MM.1S (cell line): ENCODE measurements at regions not wholly inside any gene's neighbourhood (a gene's known extent, or its start where the extent isn't known, plus 50 kb on each side); places are given as distances from the start of the nearest gene placed in this dataset.
"Not testable (repeated sequence)": the region's sequence is repeated elsewhere in the genome, so short reads cannot be mapped to it uniquely, and the experiment has no call there.

Experiments used
- DNase-seq: peaks from one replicate; pipeline ENCODE4 v3.0.0-alpha.2; 2015
- H2AFZ ChIP-seq: fragments of 300-600 bp; sonication (generic); 2 replicates; pipeline ENCODE4 v1.6.0; 2016; ENCODE audit warnings: antibody characterized with exemption, low read length
- H3F3A ChIP-seq: fragments of 300-600 bp; sonication (generic); 2 replicates; pipeline ENCODE4 v1.6.1; 2016; ENCODE audit warnings: mild to moderate bottlenecking, antibody characterized with exemption, low read length, moderate library complexity, mixed read lengths; ENCODE audit not compliant: insufficient read depth
- H3K27ac ChIP-seq: fragments of 300-600 bp; sonication (generic); 2 replicates; pipeline ENCODE4 v1.5.1; 2016; ENCODE audit warnings: mild to moderate bottlenecking, low read length
- H3K27me3 ChIP-seq: fragments of 300-600 bp; sonication (generic); replicated peaks from 2 replicates; pipeline ENCODE4 v1.6.0; 2016; ENCODE audit warnings: low read length; ENCODE audit not compliant: insufficient read depth
- H3K36me3 ChIP-seq: fragments of 300-600 bp; sonication (generic); replicated peaks from 2 replicates; pipeline ENCODE4 v1.6.1; 2016; ENCODE audit warnings: mild to moderate bottlenecking, low read length, mixed read lengths; ENCODE audit not compliant: insufficient read depth
- H3K4me1 ChIP-seq: fragments of 300-600 bp; sonication (generic); 2 replicates; pipeline ENCODE4 v1.6.1; 2016; ENCODE audit warnings: low read length, mixed read lengths
- H3K4me2 ChIP-seq: fragments of 300-600 bp; sonication (generic); 2 replicates; pipeline ENCODE4 v1.6.0; 2016; ENCODE audit warnings: low read depth, low read length
- H3K4me3 ChIP-seq: fragments of 300-600 bp; sonication (generic); 2 replicates; pipeline ENCODE4 v1.5.1; 2016; ENCODE audit warnings: low read length, mixed read lengths
- H3K79me2 ChIP-seq: fragments of 300-600 bp; sonication (generic); 2 replicates; pipeline ENCODE4 v1.6.1; 2016; ENCODE audit warnings: mixed run types, low read length, mixed read lengths
- H3K9ac ChIP-seq: fragments of 300-600 bp; sonication (generic); 2 replicates; pipeline ENCODE4 v1.6.1; 2016; ENCODE audit warnings: low read length, mixed read lengths
- H3K9me2 ChIP-seq: fragments of 300-600 bp; sonication (generic); replicated peaks from 2 replicates; pipeline ENCODE4 v1.6.1; 2016; ENCODE audit warnings: mild to moderate bottlenecking, low read length, mixed read lengths; ENCODE audit not compliant: insufficient read depth
- H3K9me3 ChIP-seq: fragments of 300-600 bp; sonication (generic); replicated peaks from 2 replicates; pipeline ENCODE4 v1.6.1; 2016; ENCODE audit warnings: mild to moderate bottlenecking, low read length, mixed read lengths; ENCODE audit not compliant: insufficient read depth
- H4K20me1 ChIP-seq: fragments of 300-600 bp; sonication (generic); 2 replicates; pipeline ENCODE4 v1.6.1; 2016; ENCODE audit warnings: mild to moderate bottlenecking, low read length, moderate library complexity, mixed read lengths; ENCODE audit not compliant: insufficient read depth
- EZH2 ChIP-seq: fragments of 300-600 bp; sonication (generic); optimal IDR thresholded peaks from 2 replicates; pipeline ENCODE3; 2017; ENCODE audit warnings: low read depth, mild to moderate bottlenecking, antibody characterized with exemption, low read length, mixed read lengths
- EZH2phosphoT487 ChIP-seq: fragments of 300-600 bp; sonication (generic); IDR thresholded peaks from 2 replicates; pipeline ENCODE4 v1.6.1; 2018; ENCODE audit warnings: antibody characterized with exemption, low read length
- TF ChIP-seq, protein P1 (sequence below): fragments of 300-600 bp; sonication (generic); IDR thresholded peaks from 2 replicates; pipeline ENCODE4 v1.5.1; 2016; ENCODE audit warnings: antibody characterized with exemption, low read length, mixed read lengths

GRCh38 chr14:105602799-105603793 lies 76.7 kb downstream of the TMEM121 start:
- no peak for DNase-seq
- no peak overlapping the region for H3K9ac ChIP-seq

DNA sequence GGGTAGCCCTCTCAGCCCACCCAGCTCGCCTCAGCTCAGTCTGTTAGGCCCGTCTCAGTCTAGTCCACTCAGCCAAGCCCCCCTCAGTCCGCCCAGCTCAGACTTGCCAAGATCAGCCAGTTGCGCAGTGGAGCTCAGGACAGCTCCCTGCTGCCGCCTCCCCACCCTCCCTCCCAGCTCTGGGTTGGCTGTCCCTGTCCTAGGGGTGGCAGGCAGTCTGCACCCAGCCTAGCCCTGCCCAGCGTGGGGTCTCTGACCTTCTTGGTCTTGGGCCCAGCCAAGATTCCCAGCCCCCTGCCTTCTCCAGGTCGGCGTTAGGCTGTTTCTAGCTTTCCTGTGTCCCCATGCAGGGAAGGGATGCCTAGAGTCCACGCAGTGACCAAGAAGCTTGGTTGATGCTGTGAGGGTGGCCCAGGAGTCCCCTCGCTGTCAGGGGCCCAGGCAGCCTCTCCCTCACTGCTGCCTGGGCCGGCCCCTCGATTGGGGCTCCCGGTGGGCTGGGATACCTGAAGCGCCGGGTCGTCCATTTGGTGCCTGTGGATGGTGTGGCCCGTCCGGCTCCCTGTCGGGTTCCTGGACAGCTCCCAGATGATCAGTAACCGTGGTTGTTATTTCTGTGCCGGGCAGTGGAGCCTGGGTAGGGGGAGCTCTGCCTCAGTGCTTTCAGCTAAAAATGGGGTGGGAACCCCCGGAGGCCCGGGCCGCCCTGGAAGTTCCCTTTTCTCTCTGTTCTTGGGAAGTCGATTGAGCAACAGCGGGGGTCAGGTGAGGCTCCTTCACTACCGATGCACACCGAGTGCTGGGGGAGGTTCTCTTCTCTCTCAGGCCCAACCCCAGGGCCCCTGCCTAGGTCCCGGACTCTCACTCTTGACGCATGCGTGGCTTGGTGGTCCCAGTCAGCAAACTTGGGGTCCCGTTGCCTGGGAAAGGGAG lies 78.4 kb downstream of the TMEM121 start:
- H3K4me1 ChIP-seq, H3K36me3 ChIP-seq, H3K4me2 ChIP-seq, H3K79me2 ChIP-seq, H2AFZ ChIP-seq, H3K4me3 ChIP-seq, H3K9me2 ChIP-seq, DNase-seq, H3F3A ChIP-seq, H3K27ac ChIP-seq, H3K27me3 ChIP-seq, H4K20me1 ChIP-seq, H3K9me3 ChIP-seq, H3K9ac ChIP-seq: not testable (repeated sequence)

More at GRCh38 chr14:105602799-105603793, 76.7 kb downstream of the TMEM121 start:
- no peak overlapping the region for H3K27ac ChIP-seq
- no peaks in the 10 kb centered on the region for H3K27me3 ChIP-seq
- no peaks in the 10 kb centered on the region for H4K20me1 ChIP-seq
- no peaks in the 10 kb centered on the region for H3K36me3 ChIP-seq
- H3K4me3 ChIP-seq, result no peak overlapping the region
- no peaks in the 10 kb centered on the region for H3K4me1 ChIP-seq
- TF ChIP-seq EZH2 (no peak), EZH2phosphoT487 (no peak)
- TF ChIP-seq, protein P1, sequence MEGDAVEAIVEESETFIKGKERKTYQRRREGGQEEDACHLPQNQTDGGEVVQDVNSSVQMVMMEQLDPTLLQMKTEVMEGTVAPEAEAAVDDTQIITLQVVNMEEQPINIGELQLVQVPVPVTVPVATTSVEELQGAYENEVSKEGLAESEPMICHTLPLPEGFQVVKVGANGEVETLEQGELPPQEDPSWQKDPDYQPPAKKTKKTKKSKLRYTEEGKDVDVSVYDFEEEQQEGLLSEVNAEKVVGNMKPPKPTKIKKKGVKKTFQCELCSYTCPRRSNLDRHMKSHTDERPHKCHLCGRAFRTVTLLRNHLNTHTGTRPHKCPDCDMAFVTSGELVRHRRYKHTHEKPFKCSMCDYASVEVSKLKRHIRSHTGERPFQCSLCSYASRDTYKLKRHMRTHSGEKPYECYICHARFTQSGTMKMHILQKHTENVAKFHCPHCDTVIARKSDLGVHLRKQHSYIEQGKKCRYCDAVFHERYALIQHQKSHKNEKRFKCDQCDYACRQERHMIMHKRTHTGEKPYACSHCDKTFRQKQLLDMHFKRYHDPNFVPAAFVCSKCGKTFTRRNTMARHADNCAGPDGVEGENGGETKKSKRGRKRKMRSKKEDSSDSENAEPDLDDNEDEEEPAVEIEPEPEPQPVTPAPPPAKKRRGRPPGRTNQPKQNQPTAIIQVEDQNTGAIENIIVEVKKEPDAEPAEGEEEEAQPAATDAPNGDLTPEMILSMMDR, result no peak
- H3K9me2 ChIP-seq, result no peaks in the 10 kb centered on the region
- no peaks in the 10 kb centered on the region for H3K9me3 ChIP-seq
- H3K4me2 ChIP-seq, result no peak overlapping the region
- no peak overlapping the region for H2AFZ ChIP-seq
- H3F3A ChIP-seq, result no peaks in the 10 kb centered on the region
- H3K79me2 ChIP-seq, result no peaks in the 10 kb centered on the region

- no peaks in the 10 kb centered on the region for H3F3A ChIP-seq
- no peaks in the 10 kb centered on the region for H3K27me3 ChIP-seq
- no peak for DNase-seq
- no peak for TF ChIP-seq EZH2
- no peaks in the 10 kb centered on the region for H3K36me3 ChIP-seq
- H3K4me3 ChIP-seq, result no peak overlapping the region
- no peak overlapping the region for H3K9ac ChIP-seq
- no peaks in the 10 kb centered on the region for H3K79me2 ChIP-seq
- H3K27ac ChIP-seq, result no peak overlapping the region
- no peak overlapping the region for H3K4me2 ChIP-seq
- H4K20me1 ChIP-seq, result no peaks in the 10 kb centered on the region
- H3K9me3 ChIP-seq, result no peaks in the 10 kb centered on the region
- H3K9me2 ChIP-seq, result no peaks in the 10 kb centered on the region
- H3K4me1 ChIP-seq, result no peaks in the 10 kb centered on the region
- no peak overlapping the region for H2AFZ ChIP-seq
These were observed 79.3 kb downstream of the TMEM121 start for GRCh38 chr14:105605464-105606304.

- not testable (repeated sequence) for H3K27me3 ChIP-seq, DNase-seq, H3K79me2 ChIP-seq, H3K27ac ChIP-seq, H3F3A ChIP-seq, H3K4me2 ChIP-seq, H3K4me3 ChIP-seq, H3K4me1 ChIP-seq, H4K20me1 ChIP-seq, H3K9me2 ChIP-seq, H2AFZ ChIP-seq, H3K9ac ChIP-seq, H3K36me3 ChIP-seq, H3K9me3 ChIP-seq
These were observed 80.1 kb downstream of the TMEM121 start for GRCh38 chr14:105606305-105606975.

DNA sequence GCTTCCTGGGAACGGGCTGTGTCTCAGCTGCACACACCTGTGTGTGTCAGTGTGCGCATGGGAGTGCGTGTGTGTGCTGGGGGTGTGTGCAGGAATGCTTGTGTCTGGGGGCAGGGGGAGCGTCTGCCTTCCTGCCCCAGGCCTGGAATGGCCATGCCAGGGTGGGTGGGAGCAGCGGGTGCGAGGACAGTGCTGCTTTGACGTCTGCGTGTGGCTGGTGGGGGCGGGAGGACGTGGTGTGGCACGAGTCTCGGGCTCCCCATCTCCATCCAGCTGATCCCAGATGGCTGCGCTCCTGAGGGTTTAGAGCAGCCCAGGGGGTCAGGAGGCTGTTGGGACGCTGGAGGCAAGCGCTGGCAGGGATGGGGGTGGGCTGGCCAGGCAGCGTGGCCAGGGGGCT lies 80.6 kb downstream of the TMEM121 start:
- H2AFZ ChIP-seq, H3K27me3 ChIP-seq, H3K9ac ChIP-seq, H3K79me2 ChIP-seq, H3K9me3 ChIP-seq, H4K20me1 ChIP-seq, H3F3A ChIP-seq, H3K4me1 ChIP-seq, H3K4me3 ChIP-seq, H3K36me3 ChIP-seq, DNase-seq, H3K4me2 ChIP-seq, H3K27ac ChIP-seq, H3K9me2 ChIP-seq: not testable (repeated sequence)

GRCh38 chr14:105614987-105615386 lies 88.6 kb downstream of the TMEM121 start:
- H3K36me3 ChIP-seq, H3K9me2 ChIP-seq, H4K20me1 ChIP-seq, H3K27ac ChIP-seq, H2AFZ ChIP-seq, H3K4me3 ChIP-seq, DNase-seq, H3K9me3 ChIP-seq, H3K79me2 ChIP-seq, H3K4me2 ChIP-seq, H3F3A ChIP-seq, H3K9ac ChIP-seq, H3K4me1 ChIP-seq: not testable (repeated sequence)
- H3K27me3 ChIP-seq, result peaks cover 18% of the 10 kb centered on the region
